BE2C (cell line): ENCODE measurements at regions not wholly inside any gene's neighbourhood (a gene's known extent, or its start where the extent isn't known, plus 50 kb on each side); places are given as distances from the start of the nearest gene placed in this dataset.

Experiments used
- DNase-seq: peaks from one replicate; pipeline ENCODE4 v3.0.0-alpha.2; 2020
- H3K27me3 ChIP-seq: fragments of 250-450 bp; sonication (Bioruptor Pico); 2 replicates; pipeline ENCODE4 v1.5.1; 2020; ENCODE audit warnings: mild to moderate bottlenecking
- H3K36me3 ChIP-seq: fragments of 250-450 bp; sonication (Bioruptor Pico); 2 replicates; pipeline ENCODE4 v1.5.1; 2020; ENCODE audit warnings: mild to moderate bottlenecking
- H3K4me1 ChIP-seq: fragments of 250-450 bp; sonication (Bioruptor Pico); 2 replicates; pipeline ENCODE4 v1.5.1; 2020
- H3K4me3 ChIP-seq: 2 replicates; pipeline ENCODE4 v1.5.1; 2011; ENCODE audit warnings: low read depth, low read length
- H3K9me3 ChIP-seq: fragments of 250-450 bp; sonication (Bioruptor Pico); 2 replicates; pipeline ENCODE4 v1.5.1; 2020
- TF ChIP-seq, protein P1 (sequence below): IDR thresholded peaks from 2 replicates; pipeline ENCODE4 v1.5.1; 2012; ENCODE audit warnings: mild to moderate bottlenecking, low read depth, low read length

- no peak for DNase-seq
- Histone ChIP-seq H3K4me3 (no peak overlapping the region), H3K27me3 (no peaks in the 10 kb centered on the region), H3K36me3 (no peaks in the 10 kb centered on the region), H3K4me1 (peaks cover 51% of the 10 kb centered on the region), H3K9me3 (no peaks in the 10 kb centered on the region)
- TF ChIP-seq, protein P1, sequence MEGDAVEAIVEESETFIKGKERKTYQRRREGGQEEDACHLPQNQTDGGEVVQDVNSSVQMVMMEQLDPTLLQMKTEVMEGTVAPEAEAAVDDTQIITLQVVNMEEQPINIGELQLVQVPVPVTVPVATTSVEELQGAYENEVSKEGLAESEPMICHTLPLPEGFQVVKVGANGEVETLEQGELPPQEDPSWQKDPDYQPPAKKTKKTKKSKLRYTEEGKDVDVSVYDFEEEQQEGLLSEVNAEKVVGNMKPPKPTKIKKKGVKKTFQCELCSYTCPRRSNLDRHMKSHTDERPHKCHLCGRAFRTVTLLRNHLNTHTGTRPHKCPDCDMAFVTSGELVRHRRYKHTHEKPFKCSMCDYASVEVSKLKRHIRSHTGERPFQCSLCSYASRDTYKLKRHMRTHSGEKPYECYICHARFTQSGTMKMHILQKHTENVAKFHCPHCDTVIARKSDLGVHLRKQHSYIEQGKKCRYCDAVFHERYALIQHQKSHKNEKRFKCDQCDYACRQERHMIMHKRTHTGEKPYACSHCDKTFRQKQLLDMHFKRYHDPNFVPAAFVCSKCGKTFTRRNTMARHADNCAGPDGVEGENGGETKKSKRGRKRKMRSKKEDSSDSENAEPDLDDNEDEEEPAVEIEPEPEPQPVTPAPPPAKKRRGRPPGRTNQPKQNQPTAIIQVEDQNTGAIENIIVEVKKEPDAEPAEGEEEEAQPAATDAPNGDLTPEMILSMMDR: no peak
These were observed 121.5 kb upstream of the CREB1 start for GRCh38 chr2:207408086-207408794.

DNA sequence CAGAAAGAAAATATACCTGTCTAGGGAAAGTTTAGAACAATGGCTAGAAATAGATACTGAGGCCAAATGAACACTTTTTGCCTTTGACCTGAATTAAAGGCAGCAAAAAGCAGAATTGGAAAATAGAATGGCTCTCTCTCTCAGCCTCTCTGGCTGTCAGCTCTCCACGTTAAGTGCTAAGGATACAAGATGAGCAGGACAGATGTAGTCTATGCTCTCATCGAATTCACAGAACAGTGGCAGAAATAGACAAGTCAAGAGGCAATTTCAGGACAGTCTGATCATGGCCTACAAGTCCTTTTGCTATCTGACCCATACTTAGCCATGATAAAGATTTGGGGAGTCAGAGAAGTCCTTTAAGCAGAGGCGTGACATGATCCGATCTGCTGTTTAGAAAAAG lies 120.2 kb upstream of the CREB1 start:
- H3K4me1 ChIP-seq: peaks cover 50% of the 10 kb centered on the region
- no peaks in the 10 kb centered on the region for H3K9me3 ChIP-seq
- H3K36me3 ChIP-seq: no peaks in the 10 kb centered on the region
- no peak overlapping the region for H3K4me3 ChIP-seq
- TF ChIP-seq, protein P1: no peak
- no peaks in the 10 kb centered on the region for H3K27me3 ChIP-seq
- DNase-seq: no peak

GRCh38 chr2:207412787-207413310 lies 116.9 kb upstream of the CREB1 start:
- peaks cover 52% of the 10 kb centered on the region for H3K4me1 ChIP-seq
- TF ChIP-seq, protein P1: no peak
- H3K27me3 ChIP-seq: no peaks in the 10 kb centered on the region
- H3K9me3 ChIP-seq: no peaks in the 10 kb centered on the region
- DNase-seq: no peak
- no peak overlapping the region for H3K4me3 ChIP-seq
- H3K36me3 ChIP-seq: no peaks in the 10 kb centered on the region

GRCh38 chr2:207413376-207413907 lies 116.3 kb upstream of the CREB1 start:
- Histone ChIP-seq H3K4me3 (no peak overlapping the region), H3K4me1 (peaks cover 50% of the 10 kb centered on the region), H3K27me3 (no peaks in the 10 kb centered on the region), H3K36me3 (no peaks in the 10 kb centered on the region), H3K9me3 (no peaks in the 10 kb centered on the region)
- DNase-seq: no peak
- TF ChIP-seq, protein P1: no peak

- Histone ChIP-seq H3K36me3 (no peaks in the 10 kb centered on the region), H3K9me3 (no peaks in the 10 kb centered on the region), H3K4me3 (no peak overlapping the region), H3K4me1 (peaks cover 58% of the 10 kb centered on the region), H3K27me3 (no peaks in the 10 kb centered on the region)
- TF ChIP-seq, protein P1: no peak
- DNase-seq: no peak
These were observed 113.7 kb upstream of the CREB1 start for GRCh38 chr2:207416111-207416510.

- H3K4me1 ChIP-seq: peaks cover 50% of the 10 kb centered on the region
- no peak overlapping the region for H3K4me3 ChIP-seq
- TF ChIP-seq, protein P1: no peak
- H3K36me3 ChIP-seq: no peaks in the 10 kb centered on the region
- H3K9me3 ChIP-seq: no peaks in the 10 kb centered on the region
- DNase-seq: no peak
- no peaks in the 10 kb centered on the region for H3K27me3 ChIP-seq
These were observed 112.9 kb upstream of the CREB1 start for GRCh38 chr2:207416900-207417299.
